ENCODE measurements at regions not wholly inside any gene's neighbourhood (a gene's known extent, or its start where the extent isn't known, plus 50 kb on each side); places are given as distances from the start of the nearest gene placed in this dataset.

GRCh38 chr7:156051884-156052283 lies 239.6 kb upstream of the SHH start:
- TF ChIP-seq, protein P1, sequence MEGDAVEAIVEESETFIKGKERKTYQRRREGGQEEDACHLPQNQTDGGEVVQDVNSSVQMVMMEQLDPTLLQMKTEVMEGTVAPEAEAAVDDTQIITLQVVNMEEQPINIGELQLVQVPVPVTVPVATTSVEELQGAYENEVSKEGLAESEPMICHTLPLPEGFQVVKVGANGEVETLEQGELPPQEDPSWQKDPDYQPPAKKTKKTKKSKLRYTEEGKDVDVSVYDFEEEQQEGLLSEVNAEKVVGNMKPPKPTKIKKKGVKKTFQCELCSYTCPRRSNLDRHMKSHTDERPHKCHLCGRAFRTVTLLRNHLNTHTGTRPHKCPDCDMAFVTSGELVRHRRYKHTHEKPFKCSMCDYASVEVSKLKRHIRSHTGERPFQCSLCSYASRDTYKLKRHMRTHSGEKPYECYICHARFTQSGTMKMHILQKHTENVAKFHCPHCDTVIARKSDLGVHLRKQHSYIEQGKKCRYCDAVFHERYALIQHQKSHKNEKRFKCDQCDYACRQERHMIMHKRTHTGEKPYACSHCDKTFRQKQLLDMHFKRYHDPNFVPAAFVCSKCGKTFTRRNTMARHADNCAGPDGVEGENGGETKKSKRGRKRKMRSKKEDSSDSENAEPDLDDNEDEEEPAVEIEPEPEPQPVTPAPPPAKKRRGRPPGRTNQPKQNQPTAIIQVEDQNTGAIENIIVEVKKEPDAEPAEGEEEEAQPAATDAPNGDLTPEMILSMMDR (IDR thresholded peaks at IDR 0.05; ENCODE audit: low read depth, low read length, missing input control) = no peak
- TF ChIP-seq JUND (IDR thresholded peaks at IDR 0.05) = no peak
- TF ChIP-seq GABPA (IDR thresholded peaks at IDR 0.05 in 1 of 2, conservative IDR thresholded peaks at IDR 0.05 in 1 of 2) = no peak
- TF ChIP-seq, protein P2, sequence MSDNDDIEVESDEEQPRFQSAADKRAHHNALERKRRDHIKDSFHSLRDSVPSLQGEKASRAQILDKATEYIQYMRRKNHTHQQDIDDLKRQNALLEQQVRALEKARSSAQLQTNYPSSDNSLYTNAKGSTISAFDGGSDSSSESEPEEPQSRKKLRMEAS (IDR thresholded peaks at IDR 0.05) = no peak
- TF ChIP-seq, protein P3, sequence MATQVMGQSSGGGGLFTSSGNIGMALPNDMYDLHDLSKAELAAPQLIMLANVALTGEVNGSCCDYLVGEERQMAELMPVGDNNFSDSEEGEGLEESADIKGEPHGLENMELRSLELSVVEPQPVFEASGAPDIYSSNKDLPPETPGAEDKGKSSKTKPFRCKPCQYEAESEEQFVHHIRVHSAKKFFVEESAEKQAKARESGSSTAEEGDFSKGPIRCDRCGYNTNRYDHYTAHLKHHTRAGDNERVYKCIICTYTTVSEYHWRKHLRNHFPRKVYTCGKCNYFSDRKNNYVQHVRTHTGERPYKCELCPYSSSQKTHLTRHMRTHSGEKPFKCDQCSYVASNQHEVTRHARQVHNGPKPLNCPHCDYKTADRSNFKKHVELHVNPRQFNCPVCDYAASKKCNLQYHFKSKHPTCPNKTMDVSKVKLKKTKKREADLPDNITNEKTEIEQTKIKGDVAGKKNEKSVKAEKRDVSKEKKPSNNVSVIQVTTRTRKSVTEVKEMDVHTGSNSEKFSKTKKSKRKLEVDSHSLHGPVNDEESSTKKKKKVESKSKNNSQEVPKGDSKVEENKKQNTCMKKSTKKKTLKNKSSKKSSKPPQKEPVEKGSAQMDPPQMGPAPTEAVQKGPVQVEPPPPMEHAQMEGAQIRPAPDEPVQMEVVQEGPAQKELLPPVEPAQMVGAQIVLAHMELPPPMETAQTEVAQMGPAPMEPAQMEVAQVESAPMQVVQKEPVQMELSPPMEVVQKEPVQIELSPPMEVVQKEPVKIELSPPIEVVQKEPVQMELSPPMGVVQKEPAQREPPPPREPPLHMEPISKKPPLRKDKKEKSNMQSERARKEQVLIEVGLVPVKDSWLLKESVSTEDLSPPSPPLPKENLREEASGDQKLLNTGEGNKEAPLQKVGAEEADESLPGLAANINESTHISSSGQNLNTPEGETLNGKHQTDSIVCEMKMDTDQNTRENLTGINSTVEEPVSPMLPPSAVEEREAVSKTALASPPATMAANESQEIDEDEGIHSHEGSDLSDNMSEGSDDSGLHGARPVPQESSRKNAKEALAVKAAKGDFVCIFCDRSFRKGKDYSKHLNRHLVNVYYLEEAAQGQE (IDR thresholded peaks at IDR 0.05) = no peak
- no peak for TF ChIP-seq TAF1 (conservative IDR thresholded peaks at IDR 0.05)
- no peak for TF ChIP-seq RXRA (IDR thresholded peaks at IDR 0.05)
